Ishikawa (cell line): ENCODE measurements at regions not wholly inside any gene's neighbourhood (a gene's known extent, or its start where the extent isn't known, plus 50 kb on each side); places are given as distances from the start of the nearest gene placed in this dataset.

Source experiments
- CEBPB ChIP-seq: IDR thresholded peaks from 2 replicates; pipeline ENCODE4 v1.6.1; 2012
- CREB1 ChIP-seq: IDR thresholded peaks from 2 replicates; pipeline ENCODE4 v1.6.1; 2012; ENCODE audit warnings: low read depth
- EGR1 ChIP-seq: IDR thresholded peaks from 2 replicates; pipeline ENCODE4 v1.6.1; 2012
- EP300 ChIP-seq: IDR thresholded peaks from 2 replicates; pipeline ENCODE4 v1.6.1; 2012; ENCODE audit warnings: borderline replicate concordance
- RAD21 ChIP-seq: IDR thresholded peaks from 2 replicates; pipeline ENCODE4 v1.6.1; 2012; ENCODE audit warnings: low read depth
- TF ChIP-seq, protein P1 (sequence below): IDR thresholded peaks from 2 replicates; pipeline ENCODE4 v1.6.1; 2012; ENCODE audit warnings: low read depth, mild to moderate bottlenecking

GRCh38 chr14:86296173-86296572 lies 766.2 kb downstream of the FLRT2 start:
- TF ChIP-seq RAD21 (no peak), CEBPB (no peak), EGR1 (no peak), CREB1 (no peak), EP300 (no peak)
- TF ChIP-seq, protein P1, sequence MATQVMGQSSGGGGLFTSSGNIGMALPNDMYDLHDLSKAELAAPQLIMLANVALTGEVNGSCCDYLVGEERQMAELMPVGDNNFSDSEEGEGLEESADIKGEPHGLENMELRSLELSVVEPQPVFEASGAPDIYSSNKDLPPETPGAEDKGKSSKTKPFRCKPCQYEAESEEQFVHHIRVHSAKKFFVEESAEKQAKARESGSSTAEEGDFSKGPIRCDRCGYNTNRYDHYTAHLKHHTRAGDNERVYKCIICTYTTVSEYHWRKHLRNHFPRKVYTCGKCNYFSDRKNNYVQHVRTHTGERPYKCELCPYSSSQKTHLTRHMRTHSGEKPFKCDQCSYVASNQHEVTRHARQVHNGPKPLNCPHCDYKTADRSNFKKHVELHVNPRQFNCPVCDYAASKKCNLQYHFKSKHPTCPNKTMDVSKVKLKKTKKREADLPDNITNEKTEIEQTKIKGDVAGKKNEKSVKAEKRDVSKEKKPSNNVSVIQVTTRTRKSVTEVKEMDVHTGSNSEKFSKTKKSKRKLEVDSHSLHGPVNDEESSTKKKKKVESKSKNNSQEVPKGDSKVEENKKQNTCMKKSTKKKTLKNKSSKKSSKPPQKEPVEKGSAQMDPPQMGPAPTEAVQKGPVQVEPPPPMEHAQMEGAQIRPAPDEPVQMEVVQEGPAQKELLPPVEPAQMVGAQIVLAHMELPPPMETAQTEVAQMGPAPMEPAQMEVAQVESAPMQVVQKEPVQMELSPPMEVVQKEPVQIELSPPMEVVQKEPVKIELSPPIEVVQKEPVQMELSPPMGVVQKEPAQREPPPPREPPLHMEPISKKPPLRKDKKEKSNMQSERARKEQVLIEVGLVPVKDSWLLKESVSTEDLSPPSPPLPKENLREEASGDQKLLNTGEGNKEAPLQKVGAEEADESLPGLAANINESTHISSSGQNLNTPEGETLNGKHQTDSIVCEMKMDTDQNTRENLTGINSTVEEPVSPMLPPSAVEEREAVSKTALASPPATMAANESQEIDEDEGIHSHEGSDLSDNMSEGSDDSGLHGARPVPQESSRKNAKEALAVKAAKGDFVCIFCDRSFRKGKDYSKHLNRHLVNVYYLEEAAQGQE = no peak
